Neural cell (in vitro differentiated cells): ENCODE measurements at regions not wholly inside any gene's neighbourhood (a gene's known extent, or its start where the extent isn't known, plus 50 kb on each side); places are given as distances from the start of the nearest gene placed in this dataset.

ENCODE experiments used
- H2AFZ ChIP-seq: fragments of 200-600, 300-800 bp; sonication (generic), shearing (Covaris generic); 2 replicates; pipeline ENCODE4 v1.6.0; 2014; ENCODE audit warnings: low read depth, mild to moderate bottlenecking, antibody characterized with exemption, low read length, moderate library complexity
- H3F3A ChIP-seq: fragments of 200-600 bp; shearing (Covaris generic); 2 replicates; pipeline ENCODE4 v1.6.1; 2016; ENCODE audit warnings: mild to moderate bottlenecking, moderate library complexity, mixed read lengths, antibody characterized with exemption, low read length; ENCODE audit not compliant: insufficient read depth, poor library complexity, severe bottlenecking
- H3K27ac ChIP-seq: fragments of 200-600, 300-800 bp; sonication (generic), shearing (Covaris generic); 2 replicates; pipeline ENCODE4 v1.5.1; 2014; ENCODE audit warnings: mild to moderate bottlenecking, low read length, moderate library complexity
- H3K27me3 ChIP-seq: fragments of 300-800, 200-600 bp; sonication (generic), shearing (Covaris generic); 2 replicates; pipeline ENCODE4 v1.6.0; 2014; ENCODE audit warnings: mild to moderate bottlenecking, low read depth, low read length, moderate library complexity; ENCODE audit not compliant: insufficient read depth
- H3K36me3 ChIP-seq: fragments of 300-800, 200-600 bp; sonication (generic), shearing (Covaris generic); 2 replicates; pipeline ENCODE4 v1.5.1; 2014; ENCODE audit warnings: mild to moderate bottlenecking, antibody characterized with exemption, low read length, moderate library complexity; ENCODE audit not compliant: insufficient read depth
- H3K4me2 ChIP-seq: fragments of 300-800, 200-600 bp; sonication (generic), shearing (Covaris generic); 2 replicates; pipeline ENCODE4 v1.6.0; 2014; ENCODE audit warnings: mild to moderate bottlenecking, low read length
- H3K4me3 ChIP-seq: fragments of 300-800, 200-600 bp; sonication (generic), shearing (Covaris generic); 2 replicates; pipeline ENCODE4 v1.5.1; 2014; ENCODE audit warnings: mild to moderate bottlenecking, low read length, moderate library complexity
- H3K79me2 ChIP-seq: fragments of 200-600 bp; shearing (Covaris generic); replicated peaks from 2 replicates; pipeline ENCODE4 v1.6.0; 2014; ENCODE audit warnings: mild to moderate bottlenecking, low read length, moderate library complexity; ENCODE audit not compliant: insufficient read depth
- H3K9ac ChIP-seq: fragments of 300-800, 200-600 bp; sonication (generic), shearing (Covaris generic); 2 replicates; pipeline ENCODE4 v1.6.1; 2016; ENCODE audit warnings: mild to moderate bottlenecking, low read length, mixed read lengths
- H3K9me2 ChIP-seq: fragments of 200-600 bp; shearing (Covaris generic); 2 replicates; pipeline ENCODE4 v1.6.1; 2016; ENCODE audit warnings: mild to moderate bottlenecking, low read length, mixed read lengths; ENCODE audit not compliant: insufficient read depth
- H3K9me3 ChIP-seq: fragments of 200-600, 300-800 bp; sonication (generic), shearing (Covaris generic); 2 replicates; pipeline ENCODE4 v1.6.1; 2016; ENCODE audit warnings: mild to moderate bottlenecking, mixed run types, low read length, moderate library complexity, mixed read lengths
- H4K20me1 ChIP-seq: fragments of 200-600 bp; shearing (Covaris generic); 2 replicates; pipeline ENCODE4 v1.6.1; 2016; ENCODE audit warnings: mild to moderate bottlenecking, mixed run types; ENCODE audit not compliant: insufficient read depth
- EP300 ChIP-seq: fragments of 450-650 bp; conservative IDR thresholded peaks from 2 replicates; pipeline ENCODE4 v1.6.1; 2014; ENCODE audit warnings: antibody characterized with exemption, mild to moderate bottlenecking, moderate library complexity; ENCODE audit not compliant: poor library complexity, severe bottlenecking
- EZH2 ChIP-seq: fragments of 200-600, 300-800 bp; shearing (Covaris generic), sonication (generic); IDR thresholded peaks from 2 replicates; pipeline ENCODE4 v1.6.1; 2014; ENCODE audit warnings: antibody characterized with exemption, low read length, borderline replicate concordance, mild to moderate bottlenecking; ENCODE audit not compliant: insufficient read depth, poor library complexity, severe bottlenecking
- MXI1 ChIP-seq: fragments of 450-650 bp; conservative IDR thresholded peaks from 2 replicates; pipeline ENCODE4 v1.6.1; 2014; ENCODE audit warnings: antibody characterized with exemption, mild to moderate bottlenecking; ENCODE audit not compliant: poor library complexity, severe bottlenecking
- POLR2AphosphoS5 ChIP-seq: IDR thresholded peaks from 2 replicates; pipeline ENCODE4 v1.6.1; 2012
- RAD21 ChIP-seq: fragments of 450-650 bp; conservative IDR thresholded peaks from 2 replicates; pipeline ENCODE4 v1.6.1; 2014; ENCODE audit warnings: antibody characterized with exemption, mild to moderate bottlenecking, moderate library complexity
- SMC3 ChIP-seq: fragments of 450-650 bp; conservative IDR thresholded peaks from 2 replicates; pipeline ENCODE4 v1.6.1; 2014; ENCODE audit warnings: antibody characterized with exemption, mild to moderate bottlenecking, moderate library complexity; ENCODE audit not compliant: poor library complexity
- TAF1 ChIP-seq: IDR thresholded peaks from 2 replicates; pipeline ENCODE4 v1.6.1; 2012; ENCODE audit warnings: low read depth
- TF ChIP-seq, protein P1 (sequence below): IDR thresholded peaks from 2 replicates; pipeline ENCODE4 v1.6.1; 2012; ENCODE audit warnings: borderline replicate concordance
- TF ChIP-seq, protein P2 (sequence below): fragments of 450-650 bp; IDR thresholded peaks from 2 replicates; pipeline ENCODE4 v1.5.1; 2014; ENCODE audit warnings: antibody characterized with exemption, mild to moderate bottlenecking, moderate library complexity; ENCODE audit not compliant: poor library complexity, severe bottlenecking

GRCh38 chr10:76711222-76711997 lies 926.2 kb downstream of the KCNMA1 start:
- TF ChIP-seq TAF1 (no peak), RAD21 (no peak), MXI1 (no peak), POLR2AphosphoS5 (no peak), EZH2 (no peak), EP300 (no peak)
- TF ChIP-seq, protein P1, sequence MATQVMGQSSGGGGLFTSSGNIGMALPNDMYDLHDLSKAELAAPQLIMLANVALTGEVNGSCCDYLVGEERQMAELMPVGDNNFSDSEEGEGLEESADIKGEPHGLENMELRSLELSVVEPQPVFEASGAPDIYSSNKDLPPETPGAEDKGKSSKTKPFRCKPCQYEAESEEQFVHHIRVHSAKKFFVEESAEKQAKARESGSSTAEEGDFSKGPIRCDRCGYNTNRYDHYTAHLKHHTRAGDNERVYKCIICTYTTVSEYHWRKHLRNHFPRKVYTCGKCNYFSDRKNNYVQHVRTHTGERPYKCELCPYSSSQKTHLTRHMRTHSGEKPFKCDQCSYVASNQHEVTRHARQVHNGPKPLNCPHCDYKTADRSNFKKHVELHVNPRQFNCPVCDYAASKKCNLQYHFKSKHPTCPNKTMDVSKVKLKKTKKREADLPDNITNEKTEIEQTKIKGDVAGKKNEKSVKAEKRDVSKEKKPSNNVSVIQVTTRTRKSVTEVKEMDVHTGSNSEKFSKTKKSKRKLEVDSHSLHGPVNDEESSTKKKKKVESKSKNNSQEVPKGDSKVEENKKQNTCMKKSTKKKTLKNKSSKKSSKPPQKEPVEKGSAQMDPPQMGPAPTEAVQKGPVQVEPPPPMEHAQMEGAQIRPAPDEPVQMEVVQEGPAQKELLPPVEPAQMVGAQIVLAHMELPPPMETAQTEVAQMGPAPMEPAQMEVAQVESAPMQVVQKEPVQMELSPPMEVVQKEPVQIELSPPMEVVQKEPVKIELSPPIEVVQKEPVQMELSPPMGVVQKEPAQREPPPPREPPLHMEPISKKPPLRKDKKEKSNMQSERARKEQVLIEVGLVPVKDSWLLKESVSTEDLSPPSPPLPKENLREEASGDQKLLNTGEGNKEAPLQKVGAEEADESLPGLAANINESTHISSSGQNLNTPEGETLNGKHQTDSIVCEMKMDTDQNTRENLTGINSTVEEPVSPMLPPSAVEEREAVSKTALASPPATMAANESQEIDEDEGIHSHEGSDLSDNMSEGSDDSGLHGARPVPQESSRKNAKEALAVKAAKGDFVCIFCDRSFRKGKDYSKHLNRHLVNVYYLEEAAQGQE, result no peak
- Histone ChIP-seq H4K20me1 (no peaks in the 10 kb centered on the region), H3K79me2 (no peaks in the 10 kb centered on the region), H3K27ac (no peak overlapping the region), H3K9ac (no peak overlapping the region), H3K4me3 (no peak overlapping the region), H3K9me3 (peaks cover 15% of the 10 kb centered on the region), H3K36me3 (no peaks in the 10 kb centered on the region), H3K4me2 (no peak overlapping the region), H3K9me2 (no peaks in the 10 kb centered on the region), H2AFZ (no peak overlapping the region), H3K27me3 (peaks cover 5% of the 10 kb centered on the region), H3F3A (no peaks in the 10 kb centered on the region)

DNA sequence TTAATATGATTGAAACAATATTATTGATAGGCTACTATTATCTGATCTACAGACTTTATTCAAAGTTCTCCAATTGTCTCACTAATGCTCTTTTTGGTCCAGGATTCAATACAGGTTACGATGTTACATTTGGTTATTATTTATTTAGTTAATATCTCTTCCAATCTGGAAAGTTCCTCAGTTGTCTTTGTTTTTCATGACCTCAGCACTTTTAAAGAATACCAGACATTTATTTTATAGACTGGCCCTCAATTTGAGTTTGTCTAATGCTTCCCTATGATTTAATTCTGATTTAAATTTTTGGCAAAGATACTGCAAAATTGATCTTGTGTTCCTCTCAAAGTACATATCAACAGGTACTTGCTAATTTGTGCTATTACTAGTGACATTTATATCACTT lies 937.4 kb downstream of the KCNMA1 start:
- Histone ChIP-seq H3K27ac (no peak overlapping the region), H3K9me2 (no peaks in the 10 kb centered on the region), H2AFZ (no peak overlapping the region), H3K79me2 (no peaks in the 10 kb centered on the region), H3K36me3 (no peaks in the 10 kb centered on the region), H3K9ac (no peak overlapping the region), H3K4me3 (no peak overlapping the region), H4K20me1 (no peaks in the 10 kb centered on the region), H3F3A (no peaks in the 10 kb centered on the region), H3K9me3 (peaks cover 5% of the 10 kb centered on the region), H3K4me2 (no peak overlapping the region), H3K27me3 (peaks cover 66% of the 10 kb centered on the region)
- TF ChIP-seq EZH2 (no peak), MXI1 (no peak), SMC3 (no peak), POLR2AphosphoS5 (no peak), RAD21 (no peak), EP300 (no peak), TAF1 (no peak)
- TF ChIP-seq, protein P2, sequence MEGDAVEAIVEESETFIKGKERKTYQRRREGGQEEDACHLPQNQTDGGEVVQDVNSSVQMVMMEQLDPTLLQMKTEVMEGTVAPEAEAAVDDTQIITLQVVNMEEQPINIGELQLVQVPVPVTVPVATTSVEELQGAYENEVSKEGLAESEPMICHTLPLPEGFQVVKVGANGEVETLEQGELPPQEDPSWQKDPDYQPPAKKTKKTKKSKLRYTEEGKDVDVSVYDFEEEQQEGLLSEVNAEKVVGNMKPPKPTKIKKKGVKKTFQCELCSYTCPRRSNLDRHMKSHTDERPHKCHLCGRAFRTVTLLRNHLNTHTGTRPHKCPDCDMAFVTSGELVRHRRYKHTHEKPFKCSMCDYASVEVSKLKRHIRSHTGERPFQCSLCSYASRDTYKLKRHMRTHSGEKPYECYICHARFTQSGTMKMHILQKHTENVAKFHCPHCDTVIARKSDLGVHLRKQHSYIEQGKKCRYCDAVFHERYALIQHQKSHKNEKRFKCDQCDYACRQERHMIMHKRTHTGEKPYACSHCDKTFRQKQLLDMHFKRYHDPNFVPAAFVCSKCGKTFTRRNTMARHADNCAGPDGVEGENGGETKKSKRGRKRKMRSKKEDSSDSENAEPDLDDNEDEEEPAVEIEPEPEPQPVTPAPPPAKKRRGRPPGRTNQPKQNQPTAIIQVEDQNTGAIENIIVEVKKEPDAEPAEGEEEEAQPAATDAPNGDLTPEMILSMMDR, result no peak
- TF ChIP-seq, protein P1, result no peak
